Mammary epithelial cell (primary cell): ENCODE measurements at regions not wholly inside any gene's neighbourhood (a gene's known extent, or its start where the extent isn't known, plus 50 kb on each side); places are given as distances from the start of the nearest gene placed in this dataset.

Source experiments
- CTCF ChIP-seq, 2 donors: IDR thresholded peaks in 1 of 2; conservative IDR thresholded peaks in 1 of 2; 2 replicates each; pipeline ENCODE4 v1.5.1; 2011 to 2012; ENCODE audit warnings: inconsistent platforms in 2 of 2, low read length in 2 of 2, mild to moderate bottlenecking in 2 of 2, control low read depth in 1 of 2, low read depth in 1 of 2; ENCODE audit not compliant: insufficient read depth in 1 of 2; ENCODE audit errors: extremely low read depth in 1 of 2
- EZH2 ChIP-seq: IDR thresholded peaks from 2 replicates; pipeline ENCODE4 v1.6.1; 2012; ENCODE audit warnings: low read length, inconsistent platforms, borderline replicate concordance

- TF ChIP-seq CTCF (conservative IDR thresholded peaks at IDR 0.05 in 1 of 2, IDR thresholded peaks at IDR 0.05 in 1 of 2; ENCODE audit: extremely low read depth in 1 of 2, insufficient read depth in 1 of 2, low read depth in 1 of 2, low read length in 2 of 2) (no peak), EZH2 (no peak)
Observed at GRCh38 chr15:93943586-93943985, 287.8 kb upstream of the MCTP2 start.
